ENCODE measurements at regions not wholly inside any gene's neighbourhood (a gene's known extent, or its start where the extent isn't known, plus 50 kb on each side); places are given as distances from the start of the nearest gene placed in this dataset.

DNA sequence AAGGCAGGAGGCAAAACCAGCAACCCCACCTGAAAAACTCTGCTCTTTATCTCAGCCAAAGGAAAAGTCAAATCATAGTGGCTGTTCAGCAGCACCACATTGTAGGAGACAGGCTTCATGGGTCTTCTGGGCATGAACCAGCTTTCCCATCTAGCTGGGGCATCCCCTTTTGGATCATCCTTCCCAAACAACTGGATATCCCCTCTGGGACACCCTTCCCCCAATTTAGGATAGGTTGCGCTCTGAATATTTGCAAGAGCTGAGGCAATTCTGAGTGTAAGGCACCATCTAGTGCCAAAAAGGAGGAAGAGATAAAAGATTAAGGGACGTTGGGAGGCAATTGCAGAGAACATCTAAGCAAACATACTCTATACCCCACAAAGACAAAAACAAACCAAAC lies 295.8 kb downstream of the MATN1 start:
- intact Hi-C loops (cut with DNase I), result no loop called here
- DNase-seq (ENCODE audit: low spot score), result no peak
- ATAC-seq, result no peak

DNA sequence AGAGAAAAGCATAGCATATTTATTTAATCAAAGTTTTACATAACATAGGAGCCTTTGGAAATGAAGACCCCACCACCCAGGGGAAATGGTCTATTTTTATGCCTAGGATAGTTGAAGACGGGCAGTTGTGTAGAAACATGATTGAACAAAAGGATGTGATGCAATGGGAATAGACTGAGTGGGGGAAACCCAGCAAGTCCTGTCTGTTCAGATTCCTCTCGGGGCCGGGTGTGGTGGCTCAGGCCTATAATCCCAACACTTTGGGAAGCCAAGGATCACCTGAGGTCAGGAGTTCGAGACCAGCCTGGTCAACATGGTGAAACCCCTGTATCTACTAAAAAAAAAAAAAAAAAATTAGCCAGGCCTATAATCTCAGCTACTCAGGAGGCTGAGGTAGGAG lies 298.3 kb downstream of the MATN1 start:
- DNase-seq (ENCODE audit: low spot score), result no peak
- intact Hi-C loops (cut with DNase I), result no loop called here
- ATAC-seq, result no peak

DNA sequence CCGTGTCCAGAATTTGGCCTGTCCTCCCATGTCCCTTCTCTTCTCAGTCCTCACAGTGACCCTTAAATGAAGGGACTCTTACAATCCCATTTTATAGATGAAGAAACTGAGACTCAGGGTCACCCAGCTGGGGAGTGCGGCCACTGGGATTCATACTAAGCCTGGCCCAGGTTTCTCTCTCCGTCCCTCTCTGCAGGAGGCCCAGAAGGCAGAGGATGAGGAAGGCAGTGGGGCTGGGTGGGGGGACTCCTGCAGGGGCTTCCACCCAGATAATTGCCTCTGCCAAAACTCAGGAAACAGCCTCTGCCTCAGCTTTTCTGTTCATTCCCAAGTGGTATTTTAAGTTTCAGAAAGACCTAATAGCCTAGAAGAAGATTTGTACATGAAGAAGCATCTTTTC lies 299.8 kb downstream of the MATN1 start:
- no peak for DNase-seq (ENCODE audit: low spot score)
- ATAC-seq, result no peak
- intact Hi-C loops (cut with DNase I), result no loop called here

DNA sequence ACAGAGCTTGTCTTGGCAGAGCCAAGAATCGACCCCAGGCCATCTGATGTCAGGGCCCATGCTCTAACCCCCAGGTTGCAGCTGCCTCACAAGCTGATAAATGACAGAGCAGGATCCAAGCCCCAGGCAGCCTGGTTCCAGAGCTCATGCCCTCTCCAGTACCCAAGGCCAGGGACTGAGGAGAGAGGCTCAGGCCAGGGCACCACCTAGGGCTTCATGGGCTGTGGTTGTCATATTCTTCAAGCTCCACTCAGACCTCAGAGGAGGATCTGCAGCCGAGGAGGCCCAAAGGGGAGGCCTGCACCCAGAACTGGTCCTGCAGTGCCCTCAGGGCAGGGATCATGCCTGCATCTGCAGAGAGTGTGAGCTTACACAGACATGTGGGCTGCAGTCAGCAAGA lies 301.1 kb downstream of the MATN1 start:
- intact Hi-C loops (cut with DNase I), result no loop called here
- DNase-seq (ENCODE audit: low spot score) (no peak), ATAC-seq (no peak)

DNA sequence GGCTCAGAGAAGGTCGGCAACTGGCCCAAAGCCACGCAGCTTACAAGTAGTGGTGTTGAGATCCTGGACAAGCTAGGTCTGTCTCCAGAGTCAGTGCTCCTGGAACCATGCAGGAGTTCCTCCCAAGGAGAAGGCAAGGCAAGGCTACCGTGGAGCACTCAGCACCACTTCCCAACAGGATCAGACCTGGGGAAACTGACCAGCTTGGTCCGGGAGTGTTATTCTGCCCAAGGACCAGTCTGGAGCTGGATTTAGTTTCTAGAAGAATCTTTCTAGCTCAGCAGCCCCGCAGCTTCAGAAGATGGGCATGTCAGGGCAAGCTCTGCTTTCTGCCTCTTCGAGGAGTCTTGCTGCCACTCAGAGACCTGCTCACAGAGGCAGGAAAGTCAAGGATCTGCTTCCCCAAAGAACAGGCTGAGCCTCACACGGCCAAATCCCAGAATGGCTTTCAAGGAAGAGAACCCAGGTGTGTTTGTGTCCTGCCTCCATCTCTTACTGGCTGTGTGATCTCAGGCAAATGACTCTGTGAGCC lies 302.8 kb downstream of the MATN1 start:
- ATAC-seq, result no peak
- DNase-seq (ENCODE audit: low spot score), result no peak
- intact Hi-C loops (cut with DNase I), result no loop called here

DNA sequence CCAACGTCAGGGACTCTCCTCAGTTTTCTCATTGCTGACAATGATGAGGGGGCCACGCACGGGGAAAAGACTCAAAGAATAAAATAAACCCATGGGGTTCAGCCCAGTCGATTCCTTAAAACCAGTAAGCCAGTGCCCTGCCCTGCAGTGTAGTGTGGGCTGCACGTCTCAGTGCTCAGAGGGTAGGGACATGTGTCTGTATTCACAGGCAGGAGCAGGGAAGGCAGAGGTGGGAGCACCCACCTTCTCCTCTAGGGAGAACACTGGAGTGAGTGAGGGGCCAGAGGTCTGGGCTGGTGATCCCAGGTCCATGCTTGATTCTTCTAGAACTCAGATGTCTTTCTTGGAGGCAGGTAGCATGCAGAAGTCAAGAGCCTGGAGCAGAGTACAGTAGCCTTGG lies 303.6 kb downstream of the MATN1 start:
- ATAC-seq (no peak), DNase-seq (ENCODE audit: low spot score) (no peak)
- intact Hi-C loops (cut with DNase I), result no loop called here

DNA sequence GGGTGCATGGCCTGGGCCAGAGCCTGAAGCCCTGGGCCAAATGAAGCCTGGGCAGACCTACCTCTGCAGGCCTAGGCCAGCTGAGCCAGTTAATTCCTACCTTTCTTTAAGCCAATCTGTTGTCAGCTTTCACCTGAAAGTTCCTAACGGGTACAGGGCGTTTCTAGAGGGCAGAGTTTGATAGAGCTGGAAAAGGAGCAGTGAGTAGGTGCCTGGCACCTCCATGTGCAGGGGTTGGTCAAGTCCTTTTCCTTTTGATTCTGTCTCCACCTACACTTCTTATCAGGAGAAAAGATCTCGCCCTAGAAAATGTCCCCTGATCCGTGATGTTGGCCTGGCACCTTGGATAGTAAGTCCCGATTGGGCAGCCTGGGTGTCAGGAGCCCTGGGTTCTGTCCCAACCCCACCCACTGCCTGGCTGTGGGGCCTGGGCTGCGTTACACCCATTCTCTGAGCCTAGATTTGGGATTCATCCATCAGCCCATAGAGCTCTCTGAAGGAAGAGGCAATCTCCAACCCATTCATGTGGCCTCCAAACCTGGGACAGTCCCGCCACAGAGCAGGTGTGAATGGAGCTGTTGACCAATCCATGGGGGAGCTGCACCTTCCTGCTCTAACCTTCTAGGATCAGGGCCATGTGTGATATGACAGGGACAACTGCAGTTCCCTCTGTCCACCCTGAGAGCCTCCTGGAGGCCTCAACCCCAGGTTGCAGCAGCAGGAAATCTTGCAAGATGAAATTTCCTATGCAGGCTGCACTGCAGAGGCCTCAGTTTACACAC lies 304.3 kb downstream of the MATN1 start:
- DNase-seq (ENCODE audit: low spot score), result no peak
- intact Hi-C loops (cut with DNase I), result no loop called here
- ATAC-seq, result no peak

DNA sequence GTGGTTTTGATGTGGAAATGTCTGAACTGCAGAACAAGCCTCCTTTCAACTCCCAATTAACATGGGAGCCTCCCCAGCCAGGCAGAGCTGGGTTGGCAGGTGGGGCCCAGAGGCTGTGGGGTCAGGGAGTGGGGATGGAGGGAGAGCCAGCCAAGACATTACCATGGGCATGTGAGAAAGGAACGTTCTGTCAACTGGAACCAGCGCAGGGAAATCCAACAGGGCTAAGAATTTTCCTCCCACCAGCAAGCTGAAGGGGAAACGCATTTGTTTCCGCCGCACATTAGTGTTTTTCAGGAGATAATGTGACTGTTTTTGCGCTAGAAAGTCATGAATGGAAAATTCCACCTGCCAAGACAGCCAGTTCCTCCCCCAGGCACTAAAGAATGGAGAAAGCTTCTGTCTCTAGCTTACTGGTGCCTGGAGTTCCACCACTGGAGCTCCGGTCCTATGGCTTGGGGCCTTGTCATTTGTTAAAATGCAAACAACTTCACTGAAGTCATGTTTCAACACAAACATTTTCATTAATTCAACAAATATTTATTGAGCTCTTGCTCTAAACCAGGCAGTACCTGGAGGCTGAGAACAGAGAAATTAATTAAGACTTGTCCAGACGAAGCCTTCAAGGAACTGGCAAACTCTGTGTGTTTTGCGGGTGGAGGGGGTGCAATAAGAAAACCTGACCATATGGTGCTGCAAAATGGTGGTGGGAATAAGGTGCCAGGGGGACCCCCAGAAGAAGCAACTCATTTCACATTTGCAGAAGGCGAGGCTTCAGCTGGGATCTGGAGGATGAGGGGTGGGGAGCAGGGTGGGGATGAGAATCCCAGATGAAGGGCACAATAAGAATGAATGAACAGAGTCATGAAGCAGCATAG lies 305.1 kb downstream of the MATN1 start:
- ATAC-seq, result no peak
- intact Hi-C loops (cut with DNase I), result no loop called here
- DNase-seq (ENCODE audit: low spot score), result no peak

DNA sequence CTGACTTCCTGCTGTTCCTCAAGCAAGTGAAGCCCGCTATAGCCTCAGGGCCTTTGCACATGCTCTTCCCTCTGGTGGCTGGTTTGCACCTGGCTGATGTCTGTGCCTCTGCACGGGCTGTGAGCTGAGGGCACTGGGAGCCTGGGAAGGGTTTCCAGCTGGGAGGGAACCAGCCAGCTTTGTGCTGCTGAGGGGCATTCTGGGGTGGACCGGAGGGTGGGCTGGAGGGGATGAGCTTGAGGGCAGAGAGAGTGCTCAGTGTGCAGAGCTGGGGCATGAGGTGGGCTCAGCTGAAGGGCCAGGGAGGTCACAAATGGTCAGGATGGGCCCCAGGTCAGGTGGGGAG lies 305.7 kb downstream of the MATN1 start:
- ATAC-seq (no peak), DNase-seq (ENCODE audit: low spot score) (no peak)
- intact Hi-C loops (cut with DNase I), result no loop called here

DNA sequence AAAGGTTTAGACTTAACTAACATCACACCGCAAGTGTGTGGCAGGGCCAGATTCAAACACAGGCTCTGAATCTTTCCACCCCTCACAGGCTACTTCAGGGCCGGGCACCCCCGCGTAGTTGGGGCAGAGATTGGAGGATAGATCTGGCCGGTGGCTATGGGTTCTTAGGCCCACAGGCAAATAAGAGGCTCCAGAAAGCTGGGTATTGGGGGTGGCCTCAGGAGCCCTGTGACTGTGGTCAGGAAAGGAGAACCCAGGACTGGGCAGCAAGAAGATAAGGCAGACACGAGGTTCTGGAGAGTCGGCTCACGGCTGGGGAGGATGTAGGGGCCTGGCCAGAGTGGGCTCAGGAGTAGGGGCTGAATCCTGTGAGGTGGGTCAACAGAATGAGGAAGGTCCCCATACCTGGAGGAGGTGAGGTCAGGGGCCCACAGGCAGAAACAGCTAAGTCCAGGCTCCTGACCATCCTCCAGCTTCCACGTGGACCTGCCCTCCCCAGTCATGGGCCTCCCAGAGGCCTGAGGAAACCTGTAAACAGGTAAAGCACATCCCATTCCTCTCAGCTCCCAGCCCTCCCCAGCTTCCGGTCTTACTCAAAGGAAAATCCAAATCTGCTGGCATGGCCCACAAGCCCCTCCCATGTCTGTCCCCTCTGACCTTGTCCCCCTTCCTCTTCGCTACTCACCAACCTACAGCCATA lies 306.2 kb downstream of the MATN1 start:
- ATAC-seq (no peak), DNase-seq (ENCODE audit: low spot score) (no peak)

DNA sequence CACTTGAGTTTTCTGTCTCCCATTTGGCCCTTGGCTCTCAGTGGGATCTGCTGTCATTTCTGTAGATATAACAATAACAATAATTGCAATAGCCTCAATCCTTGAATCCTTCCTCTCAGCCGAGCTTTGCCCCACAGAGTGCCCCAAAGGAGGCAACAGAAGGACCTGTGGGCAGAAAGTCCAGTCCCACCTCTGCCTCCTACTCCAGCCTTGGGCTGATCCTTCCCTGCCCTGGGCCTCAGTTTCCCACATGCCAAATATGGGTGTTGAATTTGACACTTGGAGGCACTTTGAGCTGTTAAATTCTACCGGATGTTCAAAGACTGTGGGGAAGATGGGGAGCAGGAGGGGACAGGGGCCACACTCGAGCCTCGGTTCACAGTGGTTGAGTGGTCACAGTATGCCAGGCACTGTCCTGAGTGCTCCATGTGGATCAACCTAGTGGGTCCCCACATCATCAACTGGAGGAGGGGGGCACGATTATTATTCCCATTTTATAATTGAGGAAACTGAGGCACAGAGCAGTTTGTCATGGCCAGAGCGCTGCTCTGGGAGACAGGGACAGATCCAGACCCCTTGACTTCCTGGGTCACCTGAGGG lies 307.1 kb downstream of the MATN1 start:
- intact Hi-C loops (cut with DNase I), result no loop called here
- no peak for ATAC-seq
- DNase-seq (ENCODE audit: low spot score), result no peak

More for the DNA sequence above, 306.2 kb downstream of the MATN1 start:
- intact Hi-C loops (cut with DNase I), result no loop called here

DNA sequence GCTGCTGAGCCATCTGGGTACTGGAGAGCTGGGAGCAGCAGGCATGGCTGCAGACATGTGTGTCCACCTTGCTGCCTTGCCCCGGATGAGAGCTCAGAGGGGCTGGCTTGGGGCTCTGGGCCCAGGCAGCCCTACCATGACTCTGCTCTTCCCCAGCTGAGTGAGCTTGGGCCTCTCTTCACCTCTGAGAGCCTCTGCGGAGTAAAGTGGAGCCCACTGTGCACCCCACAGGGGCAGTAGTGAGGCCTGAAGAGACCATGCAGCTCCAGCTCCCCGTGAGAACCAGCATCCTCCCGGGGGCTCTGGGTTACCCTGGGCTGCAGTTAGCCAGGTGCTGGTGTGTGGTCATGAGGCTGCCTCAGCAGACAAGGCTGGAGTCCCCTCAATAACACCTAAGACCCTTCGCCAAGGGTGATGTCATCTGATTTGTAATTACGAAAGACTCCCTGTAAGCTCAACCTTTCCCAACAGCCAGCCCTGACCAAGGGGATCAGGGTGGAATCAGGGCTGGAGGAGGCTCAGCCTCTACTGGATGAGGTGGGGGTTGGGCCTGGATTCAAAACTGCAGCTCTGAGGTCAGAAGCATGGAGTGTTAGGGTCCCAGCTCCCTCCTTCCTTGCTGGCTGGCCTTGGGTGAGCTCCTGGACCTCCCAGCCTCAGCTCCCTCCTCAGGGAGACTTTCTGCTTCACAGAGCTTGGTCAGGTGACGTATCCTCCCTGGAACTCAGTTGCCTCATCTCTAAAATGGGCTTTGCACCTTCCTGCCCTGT lies 308.0 kb downstream of the MATN1 start:
- intact Hi-C loops (cut with DNase I), result no loop called here
- ATAC-seq (no peak), DNase-seq (ENCODE audit: low spot score) (no peak)

DNA sequence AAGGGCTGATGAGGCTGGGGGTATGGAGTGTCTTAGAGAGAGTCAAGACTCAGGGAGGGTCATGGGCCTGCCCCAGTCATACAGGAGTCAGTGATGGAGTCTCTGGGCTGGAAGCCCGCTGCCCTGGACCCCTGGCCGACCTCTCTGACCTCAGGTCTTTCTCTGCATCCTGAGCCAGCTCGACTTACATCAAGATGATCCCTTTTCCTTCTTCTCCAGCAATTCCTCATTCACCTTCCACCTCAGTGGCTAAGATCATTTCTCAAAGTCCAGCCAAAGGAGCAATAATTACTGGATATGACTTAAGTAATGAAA lies 308.6 kb downstream of the MATN1 start:
- intact Hi-C loops (cut with DNase I), result no loop called here
- DNase-seq (ENCODE audit: low spot score) (no peak), ATAC-seq (no peak)

DNA sequence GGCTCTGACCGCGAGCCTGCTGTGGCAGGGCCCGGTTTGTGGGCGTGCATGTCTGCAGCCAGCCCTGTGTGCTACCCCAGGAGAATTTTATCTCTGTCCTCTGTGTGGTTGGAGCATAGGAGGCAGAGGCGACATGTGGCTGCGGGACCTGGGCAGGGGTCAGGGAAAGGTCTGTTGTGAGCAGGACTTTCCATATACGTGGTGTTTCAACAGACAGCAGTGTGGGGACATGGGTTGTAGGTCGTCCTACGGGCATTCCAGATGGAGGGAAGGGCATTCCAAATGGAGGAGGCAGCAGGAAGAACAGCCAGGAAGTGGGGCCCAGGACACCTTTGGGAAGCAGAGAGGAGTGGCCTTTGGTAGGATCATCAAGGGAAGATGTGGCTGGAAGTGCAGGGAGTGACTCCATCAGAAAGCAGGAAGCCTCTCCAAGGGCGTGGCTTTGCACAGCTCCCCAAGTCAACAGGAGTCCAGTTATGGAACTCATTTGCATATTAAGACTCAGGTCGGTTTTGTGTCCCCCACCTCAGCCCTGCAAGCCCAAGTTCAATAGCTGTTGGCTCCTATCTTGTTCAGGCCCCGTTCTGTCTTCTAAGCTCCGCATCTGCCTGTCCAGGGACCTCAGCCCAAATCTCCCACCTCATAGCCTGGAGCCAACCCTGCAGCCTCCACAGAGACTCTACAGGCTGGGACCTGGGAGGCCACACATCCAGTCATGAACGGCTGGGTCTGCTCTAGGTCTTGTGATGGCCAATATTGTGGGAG lies 309.1 kb downstream of the MATN1 start:
- no peak for DNase-seq (ENCODE audit: low spot score)
- intact Hi-C loops (cut with DNase I), result no loop called here
- ATAC-seq, result no peak

DNA sequence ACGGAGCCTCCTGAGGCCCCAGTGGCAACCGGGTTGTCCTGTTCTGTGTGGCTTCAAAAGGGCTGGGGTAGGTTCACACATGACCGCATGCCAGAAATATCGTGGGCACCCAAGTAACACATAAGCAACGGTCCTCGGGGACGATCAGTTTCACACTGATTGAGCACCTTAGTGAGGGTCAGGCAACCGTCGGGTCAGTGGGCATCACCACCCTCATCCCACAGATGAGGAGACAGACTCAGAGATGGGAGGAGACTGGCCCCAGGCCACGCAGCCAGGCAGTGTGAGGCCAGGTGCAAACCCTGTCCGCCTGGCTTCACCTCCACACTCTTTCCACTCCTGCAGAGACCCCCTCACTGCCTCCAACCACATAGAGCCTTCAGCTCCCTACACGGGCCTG lies 309.8 kb downstream of the MATN1 start:
- intact Hi-C loops (cut with DNase I), result no loop called here
- ATAC-seq, result no peak

DNA sequence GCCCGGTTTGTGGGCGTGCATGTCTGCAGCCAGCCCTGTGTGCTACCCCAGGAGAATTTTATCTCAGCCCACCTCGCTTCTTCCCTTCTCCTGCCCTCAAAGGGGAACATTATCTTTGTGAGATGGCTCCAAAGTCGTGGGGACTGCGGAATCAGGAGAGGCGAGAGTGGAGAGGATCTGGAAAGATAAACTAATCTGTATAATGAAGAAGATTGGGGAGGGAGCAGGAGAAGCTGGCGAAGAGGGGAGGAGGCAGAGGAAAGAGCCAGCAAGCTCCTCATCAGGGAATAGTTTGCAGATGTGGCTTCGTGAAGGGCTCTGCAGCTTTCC lies 310.3 kb downstream of the MATN1 start:
- DNase-seq (ENCODE audit: low spot score) (no peak), ATAC-seq (no peak)
- intact Hi-C loops (cut with DNase I), result no loop called here

More for the DNA sequence above, 309.8 kb downstream of the MATN1 start:
- no peak for DNase-seq (ENCODE audit: low spot score)

DNA sequence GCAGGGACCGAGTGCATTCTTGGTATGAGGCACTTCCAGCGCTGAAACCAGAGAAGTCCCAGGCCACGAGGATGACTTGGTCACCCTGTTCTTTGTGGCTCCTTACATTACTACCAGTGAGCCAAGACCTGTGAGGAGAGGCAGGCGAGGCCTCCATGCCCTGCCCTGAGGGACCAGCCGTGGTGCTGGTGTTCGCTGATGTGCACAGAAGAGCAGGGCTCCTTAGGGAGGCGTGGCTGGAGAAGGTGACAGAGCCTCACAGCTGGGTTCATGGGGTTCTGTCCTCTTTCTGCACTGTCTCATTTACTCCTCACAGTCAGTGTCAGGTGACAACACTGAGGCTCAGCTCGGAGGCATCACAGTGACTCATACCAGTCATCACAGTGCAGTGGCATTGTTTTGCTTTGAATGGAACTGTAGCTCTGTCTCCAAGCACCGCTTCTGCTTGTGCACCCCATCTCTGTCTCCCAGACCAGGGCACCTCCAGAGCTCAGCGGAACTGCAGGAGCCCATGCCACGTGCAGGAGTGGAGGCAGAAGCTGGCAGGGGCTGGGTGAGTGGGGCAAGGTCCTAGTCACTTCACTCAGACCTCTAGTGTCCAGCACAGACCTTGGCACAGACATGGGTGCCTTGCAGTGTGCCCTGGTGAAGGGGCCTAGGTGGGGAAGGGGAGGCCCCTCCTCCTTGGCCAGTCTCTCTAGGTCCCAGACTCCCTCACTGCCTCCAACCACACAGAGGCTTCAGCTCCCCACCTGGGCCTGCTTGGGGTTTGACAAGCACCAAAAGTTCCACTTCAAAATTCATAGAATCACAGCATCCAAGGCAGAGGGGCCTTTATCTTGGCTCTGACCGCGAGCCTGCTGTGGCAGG lies 310.9 kb downstream of the MATN1 start:
- DNase-seq (ENCODE audit: low spot score) (no peak), ATAC-seq (no peak)
- intact Hi-C loops (cut with DNase I), result no loop called here

All from sciatic nerve (tissue), 2 donors.